Fibroblast of the aortic adventitia (primary cell): ENCODE measurements at regions not wholly inside any gene's neighbourhood (a gene's known extent, or its start where the extent isn't known, plus 50 kb on each side); places are given as distances from the start of the nearest gene placed in this dataset.

ENCODE experiments used
- DNase-seq: peaks from one replicate; pipeline ENCODE4 v3.0.0-alpha.2; 2010; ENCODE audit warnings: low read depth
- H3K4me3 ChIP-seq: 2 replicates; pipeline ENCODE4 v1.5.1; 2011; ENCODE audit warnings: low read depth, mild to moderate bottlenecking, control low read depth, low read length, moderate library complexity
- TF ChIP-seq, protein P1 (sequence below): IDR thresholded peaks from 2 replicates; pipeline ENCODE4 v1.5.1; 2011; ENCODE audit warnings: mild to moderate bottlenecking, low read length, control low read depth, inconsistent platforms; ENCODE audit not compliant: insufficient read depth

DNA sequence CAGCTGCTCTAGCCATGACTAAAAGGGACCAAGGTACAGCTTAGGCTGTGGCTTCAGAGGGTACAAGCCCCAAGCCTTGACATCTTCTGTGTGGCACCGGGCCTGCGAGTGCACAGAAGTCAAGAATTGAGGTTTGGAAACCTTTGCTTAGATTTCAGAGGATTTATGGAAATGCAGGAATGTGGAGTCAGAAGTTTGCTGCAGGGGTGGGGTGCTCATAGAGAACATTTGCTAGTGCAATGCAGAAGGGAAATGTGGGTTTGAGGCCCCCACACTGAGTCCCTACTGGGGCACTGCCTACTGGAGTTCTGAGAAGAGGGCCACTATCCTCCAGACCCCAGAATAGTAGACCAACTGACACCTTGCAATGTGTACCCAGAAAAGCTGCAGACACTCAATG is 624.9 kb upstream of the FTMT start:
- no peak for DNase-seq
- no peak overlapping the region for H3K4me3 ChIP-seq
- TF ChIP-seq, protein P1, sequence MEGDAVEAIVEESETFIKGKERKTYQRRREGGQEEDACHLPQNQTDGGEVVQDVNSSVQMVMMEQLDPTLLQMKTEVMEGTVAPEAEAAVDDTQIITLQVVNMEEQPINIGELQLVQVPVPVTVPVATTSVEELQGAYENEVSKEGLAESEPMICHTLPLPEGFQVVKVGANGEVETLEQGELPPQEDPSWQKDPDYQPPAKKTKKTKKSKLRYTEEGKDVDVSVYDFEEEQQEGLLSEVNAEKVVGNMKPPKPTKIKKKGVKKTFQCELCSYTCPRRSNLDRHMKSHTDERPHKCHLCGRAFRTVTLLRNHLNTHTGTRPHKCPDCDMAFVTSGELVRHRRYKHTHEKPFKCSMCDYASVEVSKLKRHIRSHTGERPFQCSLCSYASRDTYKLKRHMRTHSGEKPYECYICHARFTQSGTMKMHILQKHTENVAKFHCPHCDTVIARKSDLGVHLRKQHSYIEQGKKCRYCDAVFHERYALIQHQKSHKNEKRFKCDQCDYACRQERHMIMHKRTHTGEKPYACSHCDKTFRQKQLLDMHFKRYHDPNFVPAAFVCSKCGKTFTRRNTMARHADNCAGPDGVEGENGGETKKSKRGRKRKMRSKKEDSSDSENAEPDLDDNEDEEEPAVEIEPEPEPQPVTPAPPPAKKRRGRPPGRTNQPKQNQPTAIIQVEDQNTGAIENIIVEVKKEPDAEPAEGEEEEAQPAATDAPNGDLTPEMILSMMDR: no peak

DNA sequence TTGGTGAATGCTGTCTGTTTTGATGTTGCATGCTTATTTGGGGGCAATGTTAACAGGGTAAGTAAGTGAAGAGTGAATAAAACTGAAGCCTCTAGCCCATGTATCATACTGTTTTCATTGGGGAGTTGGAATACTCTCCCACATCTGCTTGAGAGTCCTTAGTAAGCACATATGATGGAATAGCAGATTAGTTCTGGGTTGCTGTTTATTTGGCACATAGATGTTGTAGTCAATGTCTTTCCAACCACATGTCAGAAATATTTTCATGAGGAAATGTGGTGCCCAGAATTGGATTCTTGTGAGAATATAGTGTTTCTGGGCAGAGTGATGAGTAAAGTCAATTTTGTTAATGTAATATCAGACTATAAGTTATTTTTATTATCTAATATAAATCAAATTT is 611.7 kb upstream of the FTMT start:
- TF ChIP-seq, protein P1: no peak
- no peak overlapping the region for H3K4me3 ChIP-seq
- DNase-seq: no peak

DNA sequence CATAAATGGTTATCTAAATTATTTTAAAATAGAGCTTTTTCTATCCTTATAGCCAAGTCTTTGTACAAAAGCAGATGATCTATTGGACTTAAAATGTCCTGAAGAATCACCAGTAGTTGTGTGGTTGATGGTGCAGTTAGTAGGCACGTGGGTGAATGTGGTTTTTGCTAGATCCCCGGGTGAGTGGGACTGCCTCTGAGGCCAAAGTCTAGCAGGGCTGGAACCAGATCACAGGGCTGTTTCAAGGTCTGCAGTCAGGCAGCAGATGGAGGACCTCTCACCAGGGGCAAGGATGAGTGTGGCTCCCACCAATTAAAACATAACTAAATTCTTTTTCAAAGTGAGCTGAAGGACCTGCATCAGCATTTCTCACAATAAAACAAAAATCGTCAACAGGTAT is 604.7 kb upstream of the FTMT start:
- DNase-seq: no peak
- TF ChIP-seq, protein P1: no peak

DNA sequence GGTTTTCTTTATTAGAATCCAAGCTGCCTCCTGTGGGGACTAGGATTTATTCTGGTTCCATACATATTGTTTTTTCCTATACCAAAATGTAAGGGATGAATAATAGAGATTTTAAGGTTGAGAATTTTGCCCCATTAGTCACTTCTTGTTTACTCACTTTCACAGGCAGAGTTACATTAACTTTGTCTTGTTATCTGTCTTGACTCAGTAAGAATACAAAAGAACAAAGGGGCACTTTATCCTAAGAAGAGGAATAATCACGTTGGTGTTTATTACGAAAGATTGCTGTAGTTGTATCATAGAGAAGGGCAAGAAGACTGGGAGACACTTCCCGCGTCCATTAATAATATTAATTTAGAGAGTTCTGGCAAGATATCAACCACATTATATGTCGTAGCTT is 599.7 kb upstream of the FTMT start:
- H3K4me3 ChIP-seq: no peak overlapping the region
- peak; percentile 70 for DNase-seq
- TF ChIP-seq, protein P1: no peak

More for the DNA sequence above, 604.7 kb upstream of the FTMT start:
- H3K4me3 ChIP-seq: no peak overlapping the region

DNA sequence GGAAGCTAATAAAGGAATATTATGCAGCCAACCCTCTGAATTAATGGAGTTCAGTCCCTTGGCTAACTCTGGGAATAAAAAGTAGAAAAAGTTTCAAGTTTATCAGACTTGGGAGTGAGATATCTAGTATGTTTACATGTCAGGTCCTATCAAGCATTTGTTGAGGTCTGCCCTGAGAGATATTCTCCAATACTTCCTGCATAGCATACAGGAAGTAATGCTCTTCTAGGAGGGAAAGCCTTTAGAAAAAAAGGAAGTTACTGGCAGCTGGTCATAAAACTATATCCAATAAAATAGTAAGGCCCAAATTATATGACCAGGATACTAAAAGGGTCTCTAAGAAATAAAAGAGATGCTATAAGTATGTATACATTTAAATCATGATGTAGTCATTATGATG is 594.1 kb upstream of the FTMT start:
- H3K4me3 ChIP-seq: no peak overlapping the region
- DNase-seq: no peak
- TF ChIP-seq, protein P1: no peak

DNA sequence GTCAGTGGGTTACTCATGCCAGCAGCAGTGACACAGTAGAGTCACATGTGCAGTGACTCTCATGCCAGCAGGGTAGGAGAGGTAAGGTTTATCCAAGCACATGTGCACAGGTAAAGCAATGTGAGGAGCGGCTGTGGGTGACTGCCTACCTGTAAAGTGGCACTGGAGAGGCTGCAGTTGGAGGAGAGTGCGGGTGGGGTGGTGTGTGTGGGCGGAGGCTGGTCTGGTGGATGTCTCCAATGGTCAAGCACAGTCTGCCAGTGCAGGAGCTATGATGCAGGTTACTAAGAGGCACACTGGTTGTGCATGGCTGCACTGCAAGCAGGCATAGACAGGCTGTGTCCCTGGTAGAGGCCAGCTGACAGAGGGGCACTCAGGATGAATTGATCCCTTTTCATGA is 588.2 kb upstream of the FTMT start:
- no peak for DNase-seq
- H3K4me3 ChIP-seq: no peak overlapping the region
- TF ChIP-seq, protein P1: no peak

DNA sequence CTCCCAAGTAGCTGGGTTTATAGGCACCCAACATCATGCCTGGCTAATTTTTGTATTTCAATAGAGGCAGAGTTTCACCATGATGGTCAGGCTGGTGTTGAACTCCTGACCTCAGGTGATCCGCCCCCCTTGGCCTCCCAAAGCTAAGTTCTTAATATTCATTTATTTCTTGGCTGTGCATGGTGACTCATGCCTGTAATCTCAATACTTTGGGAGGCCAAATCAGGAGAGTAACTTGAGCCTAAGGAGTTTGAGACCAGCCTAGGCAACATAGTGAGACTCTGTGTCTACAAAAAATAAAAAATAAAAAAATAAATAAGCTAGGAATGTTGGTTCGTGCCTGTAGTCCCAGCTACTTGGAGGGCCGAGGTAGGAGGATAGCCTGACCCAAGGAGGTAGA is 587.1 kb upstream of the FTMT start:
- DNase-seq: no peak
- no peak overlapping the region for H3K4me3 ChIP-seq
- TF ChIP-seq, protein P1: no peak
